GM21526 (cell line): ENCODE measurements at regions not wholly inside any gene's neighbourhood (a gene's known extent, or its start where the extent isn't known, plus 50 kb on each side); places are given as distances from the start of the nearest gene placed in this dataset.

Experiments used
- ATAC-seq: cut with Tn5 transposase; IDR thresholded peaks from one replicate; pipeline ENCODE4 v1.9.1; 2021; ENCODE audit warnings: moderate library complexity; ENCODE audit not compliant: unreplicated experiment, low FRiP score

- ATAC-seq = no peak
Measured at GRCh38 chr15:85305050-85305449, 75.4 kb upstream of the AKAP13 start.

- no peak for ATAC-seq
Measured at GRCh38 chr15:85306946-85307686, 73.3 kb upstream of the AKAP13 start.

- ATAC-seq = no peak
Measured at GRCh38 chr15:85307687-85308045, 72.7 kb upstream of the AKAP13 start.

- no peak for ATAC-seq
Measured at GRCh38 chr15:85311647-85312046, 68.8 kb upstream of the AKAP13 start.

DNA sequence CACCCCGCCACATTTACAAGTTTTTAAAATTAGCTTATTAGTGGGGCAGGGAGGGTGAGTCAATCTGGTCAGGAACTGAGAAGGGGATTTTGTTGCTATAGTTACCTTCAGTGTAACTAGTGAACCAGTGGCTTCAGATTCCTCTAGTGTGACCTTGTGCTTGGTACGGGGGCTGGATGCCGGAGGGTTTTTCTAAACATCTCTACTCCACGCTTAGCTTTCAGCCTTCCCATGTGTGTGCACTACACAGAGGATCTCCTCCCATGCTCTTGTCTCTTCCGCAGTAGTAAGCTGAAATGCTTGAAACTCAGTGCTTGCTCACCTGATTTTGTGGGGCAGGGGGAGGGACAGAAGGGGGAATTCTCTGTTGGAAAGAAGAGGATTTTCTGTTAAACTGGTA, 67.9 kb upstream of the AKAP13 start:
- peak; percentile 84 for ATAC-seq

DNA sequence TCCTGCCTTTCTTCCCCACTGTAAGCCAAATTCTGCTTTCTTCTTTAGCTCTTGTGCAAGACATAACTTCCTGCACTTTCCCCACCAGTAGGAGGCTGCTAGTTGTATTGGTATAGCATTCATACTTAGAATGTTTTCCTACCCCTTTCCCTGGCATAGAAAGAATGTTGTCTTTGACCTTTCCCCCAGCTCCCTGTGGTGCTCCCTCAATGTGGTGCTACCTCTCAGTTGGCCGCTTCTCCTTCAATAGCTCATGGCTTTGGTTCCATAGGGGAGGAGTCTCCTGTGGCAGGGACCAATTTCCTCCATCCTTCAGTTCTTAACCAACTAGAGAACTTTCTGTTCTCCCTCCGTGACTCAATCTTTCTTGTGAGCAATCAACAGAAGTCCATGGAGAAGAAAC, 67.5 kb upstream of the AKAP13 start:
- ATAC-seq = no peak

DNA sequence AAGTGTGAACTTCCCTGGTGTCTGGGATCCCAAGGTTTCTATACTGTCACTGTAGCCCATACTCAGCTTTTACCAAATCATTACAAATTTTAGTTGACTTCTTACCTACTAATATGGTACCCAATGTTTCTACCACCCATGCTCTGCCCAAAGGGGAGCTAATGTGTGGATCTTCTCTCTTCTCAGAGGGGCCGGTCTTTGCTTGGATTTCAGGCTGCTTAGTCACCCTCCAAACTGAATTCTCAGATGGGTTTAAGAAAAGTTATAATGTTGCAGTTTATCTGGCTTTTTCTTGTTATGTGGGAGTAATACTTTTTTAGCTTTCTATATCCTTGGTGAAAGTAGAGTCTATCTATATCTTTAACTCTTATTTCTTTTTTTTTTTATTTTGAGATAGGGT, 67.1 kb upstream of the AKAP13 start:
- ATAC-seq = no peak

GRCh38 chr15:85314146-85314545, 66.3 kb upstream of the AKAP13 start:
- no peak for ATAC-seq

DNA sequence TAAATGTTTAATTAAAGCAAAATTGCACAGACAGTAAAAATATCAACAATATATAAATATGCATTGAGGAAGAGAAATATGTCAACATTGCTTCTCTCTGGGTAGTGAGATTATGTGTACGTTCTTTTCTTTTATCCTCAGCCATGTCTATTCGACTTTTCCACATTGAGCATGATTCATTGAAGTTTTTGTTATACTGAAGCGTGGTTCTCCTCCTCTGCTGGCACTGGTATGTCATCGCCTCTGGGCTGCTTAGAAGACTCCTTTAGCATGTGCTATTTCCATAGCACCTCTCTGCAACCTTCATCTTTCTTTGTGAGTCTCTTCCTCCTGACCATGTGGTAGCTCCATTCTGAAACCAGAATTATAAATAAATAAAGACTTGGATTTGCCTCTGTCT, 65.8 kb upstream of the AKAP13 start:
- ATAC-seq = no peak

DNA sequence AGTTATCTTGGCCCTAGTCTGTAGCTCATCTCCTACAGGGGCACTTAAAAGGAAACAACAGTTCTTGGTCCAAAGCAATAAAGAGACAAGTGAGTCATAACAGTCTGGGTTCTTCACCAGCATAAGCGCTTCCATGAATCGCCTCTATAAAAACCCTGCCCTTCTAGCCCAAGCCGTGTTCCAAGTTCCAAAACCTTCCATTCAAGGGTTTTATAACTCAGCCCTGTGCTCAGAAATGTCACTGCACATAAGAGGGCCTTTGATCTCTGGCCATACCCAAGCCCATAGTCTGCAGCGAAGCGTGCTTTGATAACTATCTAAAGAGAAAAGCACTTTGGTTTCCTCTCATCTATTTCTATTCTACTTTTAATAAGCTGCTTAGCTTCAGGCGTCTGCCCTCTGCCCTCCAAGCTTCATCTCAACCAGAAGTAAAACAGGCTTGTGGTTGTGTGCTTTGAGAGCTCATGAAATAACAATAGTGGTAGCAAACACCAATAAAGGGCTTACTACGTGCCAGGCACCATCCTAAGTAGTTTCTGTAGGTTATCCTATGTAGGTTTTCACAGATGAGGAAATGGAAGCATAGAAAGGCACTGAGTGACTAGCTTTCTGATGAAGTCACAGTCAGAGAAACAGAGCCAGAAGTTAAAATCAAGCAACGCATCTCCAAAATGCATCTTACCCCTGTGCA, 64.0 kb upstream of the AKAP13 start:
- no peak for ATAC-seq

- peak; percentile 77 for ATAC-seq
Measured at GRCh38 chr15:85318048-85318731, 62.2 kb upstream of the AKAP13 start.

- peak; percentile 14 for ATAC-seq
Measured at GRCh38 chr15:85318732-85319076, 61.7 kb upstream of the AKAP13 start.

DNA sequence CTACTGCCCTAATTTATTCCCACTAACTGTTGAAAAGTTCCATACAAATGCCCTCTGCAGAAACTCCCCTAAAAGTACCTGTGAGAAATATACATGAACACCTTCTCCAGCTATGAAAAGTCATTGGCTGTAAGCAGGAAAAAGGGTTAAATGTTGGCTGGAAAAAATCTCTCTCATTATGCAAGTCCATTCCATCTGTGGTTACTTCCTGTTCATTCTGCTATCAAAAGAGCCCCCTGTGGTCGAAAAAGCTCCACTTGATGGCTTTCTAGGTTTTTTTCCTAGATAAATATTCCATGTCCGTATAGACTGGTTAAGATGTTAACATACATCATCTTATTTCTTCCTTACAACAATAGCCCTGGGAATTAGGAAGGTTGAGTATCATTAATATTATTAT, 56.2 kb upstream of the AKAP13 start:
- no peak for ATAC-seq

GRCh38 chr15:85325834-85326233, 54.6 kb upstream of the AKAP13 start:
- ATAC-seq = no peak

DNA sequence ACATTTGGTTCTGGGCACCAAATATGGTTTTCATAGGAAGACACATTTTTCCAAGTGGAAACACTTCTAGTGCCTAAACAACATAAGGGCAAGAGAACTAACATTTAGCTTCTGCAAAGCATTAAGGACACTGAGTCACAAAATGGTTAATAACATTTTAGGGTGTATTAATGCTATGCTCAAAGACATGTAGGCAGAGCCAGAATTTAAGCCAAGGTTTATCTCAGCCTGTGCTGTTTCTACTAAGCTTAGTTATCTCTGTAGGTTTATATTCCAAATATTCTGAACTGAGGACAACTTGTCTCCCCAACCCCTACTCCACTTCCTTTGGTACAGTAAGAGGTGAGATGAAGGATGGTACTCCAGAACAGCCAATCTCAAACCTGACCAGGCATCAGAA, 54.1 kb upstream of the AKAP13 start:
- ATAC-seq = no peak

DNA sequence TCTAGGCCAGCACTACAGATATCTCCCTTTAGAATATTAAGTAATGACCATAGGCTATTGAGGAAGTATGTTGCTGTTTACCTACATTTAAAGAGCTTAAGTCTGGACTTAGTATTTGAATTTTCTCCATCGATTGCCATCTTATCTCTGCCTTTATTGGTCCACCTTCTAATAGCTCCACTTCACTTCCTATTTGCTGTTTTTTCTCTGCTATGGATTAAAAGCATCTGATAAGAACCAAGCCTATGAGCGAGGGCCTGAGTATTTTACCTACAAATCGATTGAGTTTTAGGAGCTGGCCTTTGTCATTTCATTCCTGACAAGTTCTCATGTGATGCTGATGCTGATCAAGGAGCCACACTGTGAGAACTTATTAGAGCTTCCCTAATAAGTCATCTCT, 52.6 kb upstream of the AKAP13 start:
- ATAC-seq = no peak

- peak; percentile 51 for ATAC-seq
Measured at GRCh38 chr15:85329561-85330422, 50.6 kb upstream of the AKAP13 start.
